HG02610 (cell line): ENCODE measurements at regions not wholly inside any gene's neighbourhood (a gene's known extent, or its start where the extent isn't known, plus 50 kb on each side); places are given as distances from the start of the nearest gene placed in this dataset.

Source experiments
- ATAC-seq: cut with Tn5 transposase; IDR thresholded peaks from one replicate; pipeline ENCODE4 v1.9.1; 2021; ENCODE audit warnings: mild to moderate bottlenecking, moderate library complexity; ENCODE audit not compliant: unreplicated experiment

DNA sequence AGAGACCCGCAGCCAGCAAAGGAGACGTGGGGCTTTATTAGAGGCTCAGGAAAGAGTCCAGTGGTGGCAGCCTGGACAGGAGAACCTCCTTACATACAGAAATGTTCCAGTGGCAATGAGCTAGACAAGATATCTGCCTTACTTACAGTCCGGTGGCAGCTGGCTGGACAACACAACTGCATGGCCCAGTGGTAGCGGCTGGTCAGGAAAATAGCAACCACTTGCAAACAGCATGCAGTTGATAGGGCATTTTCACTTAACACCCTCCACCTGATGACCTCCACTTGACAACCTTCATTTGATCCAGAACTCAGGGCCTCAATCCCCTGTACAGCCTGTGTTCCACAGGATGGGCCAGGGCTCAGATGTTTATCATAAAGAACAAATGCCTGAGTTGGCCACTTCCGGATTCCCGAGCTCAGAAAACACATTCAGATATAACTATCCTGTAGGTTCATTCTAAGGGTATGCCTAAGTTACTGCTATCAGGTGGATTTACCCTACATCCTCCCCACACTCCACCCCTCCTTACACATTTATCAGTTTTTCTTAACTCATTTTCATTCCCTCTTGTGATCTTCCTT is 63.3 kb upstream of the ITPRID2 start:
- no peak for ATAC-seq

DNA sequence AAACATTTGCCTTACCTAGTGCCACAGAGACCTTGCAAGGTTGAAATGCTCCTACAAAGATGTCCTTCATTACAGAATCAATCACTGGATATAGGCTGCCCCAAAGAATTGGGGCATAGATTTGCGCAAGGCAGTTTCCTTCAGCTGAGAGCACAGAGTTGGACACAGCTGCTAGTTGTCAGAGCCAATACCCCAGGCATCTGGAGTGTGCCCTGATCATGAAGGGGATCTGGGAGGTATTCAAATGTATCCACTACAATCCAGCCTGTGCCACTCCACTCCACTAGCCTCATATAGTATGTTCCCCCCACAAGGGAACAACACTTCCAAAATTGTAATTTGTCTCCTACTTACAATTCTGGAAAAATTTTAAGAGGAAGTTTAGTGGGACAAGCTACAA is 62.3 kb upstream of the ITPRID2 start:
- no peak for ATAC-seq

DNA sequence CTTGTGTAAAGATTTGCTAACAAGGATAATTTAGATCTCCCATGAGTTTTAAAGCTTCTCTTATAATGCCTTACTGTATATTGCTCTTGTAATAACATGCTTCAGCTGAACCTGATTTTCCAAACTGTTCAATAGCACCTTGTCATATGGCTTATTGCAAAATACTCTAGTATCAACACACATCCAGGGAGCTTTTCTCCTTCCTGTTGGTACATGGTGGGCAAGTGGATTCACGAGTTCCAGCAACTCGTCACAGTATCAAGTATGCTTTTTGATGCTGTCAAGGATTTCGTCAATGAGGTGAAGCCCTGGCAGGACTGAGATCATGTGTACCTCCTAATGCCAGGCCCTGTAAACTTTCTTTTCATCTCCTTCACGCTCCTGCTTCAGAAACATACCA is 59.5 kb upstream of the ITPRID2 start:
- ATAC-seq: no peak

- ATAC-seq: no peak
These were observed 54.9 kb upstream of the ITPRID2 start for GRCh38 chr2:181836583-181836982.

- ATAC-seq: no peak
These were observed 54.0 kb upstream of the ITPRID2 start for GRCh38 chr2:181837563-181837962.

DNA sequence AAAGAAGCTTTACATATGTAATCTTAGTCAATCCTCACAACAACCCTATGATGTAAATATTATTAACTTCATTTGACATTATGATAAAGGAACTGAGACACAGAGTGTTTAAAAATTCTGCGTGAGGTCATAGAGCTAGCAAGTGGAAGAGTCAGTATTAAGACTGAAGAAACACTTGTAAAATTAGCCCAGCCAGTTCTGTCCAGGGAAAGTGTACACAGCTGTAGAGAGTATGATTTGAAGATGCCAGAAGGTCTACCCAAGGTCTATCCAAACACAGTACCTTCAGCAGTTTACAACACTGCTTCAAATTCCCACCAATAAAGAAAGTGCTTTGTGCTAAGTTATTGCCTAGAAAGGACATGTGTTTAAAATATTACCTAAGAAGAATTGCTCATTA is 51.7 kb upstream of the ITPRID2 start:
- ATAC-seq: no peak

GRCh38 chr2:181841079-181841478 is 50.5 kb upstream of the ITPRID2 start:
- ATAC-seq: no peak
